ENCODE measurements at regions not wholly inside any gene's neighbourhood (a gene's known extent, or its start where the extent isn't known, plus 50 kb on each side); places are given as distances from the start of the nearest gene placed in this dataset.

DNA sequence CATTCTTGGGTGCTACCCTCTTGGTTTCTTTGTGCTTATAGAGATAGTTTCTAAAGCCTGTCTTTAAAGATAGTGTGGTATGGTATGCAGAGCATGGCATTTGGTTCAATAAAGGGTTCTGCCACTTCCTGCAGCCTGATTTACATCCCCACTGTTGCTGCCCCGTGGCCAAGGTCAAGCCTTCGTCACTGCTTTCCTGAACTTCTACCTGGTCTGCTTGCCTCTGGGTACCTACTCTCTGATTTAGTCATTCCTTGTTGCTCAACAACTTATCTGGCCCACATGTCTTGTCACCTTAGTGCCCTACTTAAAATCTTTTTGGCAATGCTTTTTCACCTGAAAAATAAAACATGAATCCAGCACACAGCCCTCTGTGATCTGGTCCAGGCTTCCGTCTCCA is 352.9 kb downstream of the LPIN1 start:
- no peak for TF ChIP-seq POLR2A (IDR thresholded peaks at IDR 0.05)
- TF ChIP-seq CTCF (IDR thresholded peaks at IDR 0.05) = no peak

Data from right lobe of liver (tissue), 4 donors.